Epithelial cell of esophagus (primary cell): ENCODE measurements at regions not wholly inside any gene's neighbourhood (a gene's known extent, or its start where the extent isn't known, plus 50 kb on each side); places are given as distances from the start of the nearest gene placed in this dataset.

Experiments used
- DNase-seq: peaks from one replicate; pipeline ENCODE4 v3.0.0; 2010; ENCODE audit warnings: low read depth
- H3K4me3 ChIP-seq: 2 replicates; pipeline ENCODE4 v1.5.1; 2011; ENCODE audit warnings: mild to moderate bottlenecking, low read length, control low read depth
- TF ChIP-seq, protein P1 (sequence below): IDR thresholded peaks from 2 replicates; pipeline ENCODE4 v1.5.1; 2011; ENCODE audit warnings: low read depth, mild to moderate bottlenecking, low read length, control low read depth, inconsistent platforms; ENCODE audit not compliant: insufficient read depth; ENCODE audit errors: missing control alignments

DNA sequence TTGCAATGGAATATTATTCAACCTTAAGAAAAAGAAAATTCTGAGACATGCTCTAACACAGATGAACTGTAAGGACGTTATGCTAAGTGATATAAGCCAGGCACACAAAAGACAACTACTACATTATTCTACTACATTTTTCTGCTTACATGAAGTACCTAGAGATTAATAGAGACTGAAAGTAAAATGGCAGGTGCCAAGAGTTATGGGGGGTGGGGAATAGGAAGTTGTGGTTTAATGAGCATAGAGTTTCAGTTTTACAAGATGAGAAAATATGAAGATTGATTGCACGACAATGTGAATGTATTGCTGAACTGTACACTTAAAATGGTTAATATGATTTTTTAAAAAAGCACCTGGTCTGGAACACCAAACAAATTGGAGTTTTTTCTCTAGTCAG, 1231.6 kb upstream of the DDX18 start:
- no peak for DNase-seq
- TF ChIP-seq, protein P1, sequence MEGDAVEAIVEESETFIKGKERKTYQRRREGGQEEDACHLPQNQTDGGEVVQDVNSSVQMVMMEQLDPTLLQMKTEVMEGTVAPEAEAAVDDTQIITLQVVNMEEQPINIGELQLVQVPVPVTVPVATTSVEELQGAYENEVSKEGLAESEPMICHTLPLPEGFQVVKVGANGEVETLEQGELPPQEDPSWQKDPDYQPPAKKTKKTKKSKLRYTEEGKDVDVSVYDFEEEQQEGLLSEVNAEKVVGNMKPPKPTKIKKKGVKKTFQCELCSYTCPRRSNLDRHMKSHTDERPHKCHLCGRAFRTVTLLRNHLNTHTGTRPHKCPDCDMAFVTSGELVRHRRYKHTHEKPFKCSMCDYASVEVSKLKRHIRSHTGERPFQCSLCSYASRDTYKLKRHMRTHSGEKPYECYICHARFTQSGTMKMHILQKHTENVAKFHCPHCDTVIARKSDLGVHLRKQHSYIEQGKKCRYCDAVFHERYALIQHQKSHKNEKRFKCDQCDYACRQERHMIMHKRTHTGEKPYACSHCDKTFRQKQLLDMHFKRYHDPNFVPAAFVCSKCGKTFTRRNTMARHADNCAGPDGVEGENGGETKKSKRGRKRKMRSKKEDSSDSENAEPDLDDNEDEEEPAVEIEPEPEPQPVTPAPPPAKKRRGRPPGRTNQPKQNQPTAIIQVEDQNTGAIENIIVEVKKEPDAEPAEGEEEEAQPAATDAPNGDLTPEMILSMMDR: no peak
- no peak overlapping the region for H3K4me3 ChIP-seq

DNA sequence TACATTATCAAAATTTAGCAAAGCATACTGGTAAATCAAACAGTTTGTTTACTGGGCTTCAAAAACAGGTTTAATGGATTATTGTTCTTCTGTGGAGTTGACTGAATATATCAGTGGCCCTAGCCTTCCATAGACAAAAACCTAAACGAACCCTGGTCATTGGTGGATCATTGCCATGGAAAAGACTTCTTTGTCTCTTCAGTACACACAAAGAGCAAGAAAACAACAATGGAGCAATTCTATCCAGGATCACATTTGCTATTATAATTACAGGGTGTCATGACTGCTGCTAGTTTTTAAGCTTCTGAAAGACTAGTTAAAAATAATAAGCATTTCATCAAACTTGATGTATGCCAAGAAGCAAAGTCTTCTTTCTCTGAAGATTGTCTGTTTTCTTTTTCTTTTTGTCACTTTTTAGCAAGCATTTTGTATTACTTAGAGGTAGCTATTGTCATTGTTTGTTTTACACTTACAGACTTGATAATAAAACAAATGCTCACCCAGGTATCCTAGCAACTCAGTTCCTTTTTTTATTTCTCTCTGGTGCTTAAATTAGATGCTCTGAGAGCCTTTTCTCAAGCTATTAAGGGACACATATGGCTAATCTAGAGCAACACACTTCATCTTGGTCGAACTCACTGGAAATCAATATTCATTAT, 1228.7 kb upstream of the DDX18 start:
- no peak overlapping the region for H3K4me3 ChIP-seq
- TF ChIP-seq, protein P1: no peak
- DNase-seq: no peak

GRCh38 chr2:116586328-116586689, 1228.2 kb upstream of the DDX18 start:
- no peak for DNase-seq
- TF ChIP-seq, protein P1: no peak
- H3K4me3 ChIP-seq: no peak overlapping the region
